ENCODE measurements at regions not wholly inside any gene's neighbourhood (a gene's known extent, or its start where the extent isn't known, plus 50 kb on each side); places are given as distances from the start of the nearest gene placed in this dataset.

GRCh38 chr4:181939199-181939945 is 303.8 kb upstream of the TENM3 start:
- TF ChIP-seq ZNF263 (CRISPR knock-in tag; IDR thresholded peaks at IDR 0.05): no peak
- no peak for TF ChIP-seq JUN (CRISPR knock-in tag; IDR thresholded peaks at IDR 0.05)
- no peak for TF ChIP-seq ZNF543 (CRISPR knock-in tag; IDR thresholded peaks at IDR 0.05)
- no peak for TF ChIP-seq ZNF746 (CRISPR knock-in tag; IDR thresholded peaks at IDR 0.05)
- TF ChIP-seq FIP1L1 (IDR thresholded peaks at IDR 0.05; ENCODE audit: borderline replicate concordance, insufficient read depth, low read depth, low read length): no peak
- no peak for TF ChIP-seq ZNF777 (CRISPR knock-in tag; IDR thresholded peaks at IDR 0.05)

Data from HepG2 (cell line).